Ovary (tissue), 7 donors: ENCODE measurements at regions not wholly inside any gene's neighbourhood (a gene's known extent, or its start where the extent isn't known, plus 50 kb on each side); places are given as distances from the start of the nearest gene placed in this dataset.

ENCODE experiments used
- DNase-seq, 5 donors: peaks; one replicate each; pipeline ENCODE4 v3.0.0-alpha.2; 2019 to 2020
- H3K27ac ChIP-seq, 2 donors: fragments of 200-600 bp; one replicate each; pipeline versions ENCODE4 v1.5.1 to v1.8.0; 2019 to 2022
- H3K27me3 ChIP-seq: fragments of 200-600 bp; one replicate; pipeline ENCODE4 v1.8.0; 2022
- H3K36me3 ChIP-seq: fragments of 200-600 bp; sonication (generic); one replicate; pipeline ENCODE4 v1.5.1; 2019
- H3K4me1 ChIP-seq: one replicate; pipeline ENCODE4 v1.8.1; 2013; ENCODE audit warnings: mild to moderate bottlenecking, moderate library complexity; ENCODE audit not compliant: insufficient read depth
- H3K4me3 ChIP-seq: fragments of 200-600 bp; sonication (generic); one replicate; pipeline ENCODE4 v1.5.1; 2017
- H3K9me3 ChIP-seq, 2 donors: fragments of 200-600 bp in 1 of 2; sonication (generic) in 1 of 2; one replicate each; pipeline versions ENCODE4 v1.5.1 to v1.8.1; 2013 to 2019; ENCODE audit warnings: mild to moderate bottlenecking in 1 of 2, moderate library complexity in 1 of 2
- EP300 ChIP-seq: sonication (generic); formaldehyde crosslinking; IDR thresholded peaks from one replicate; pipeline ENCODE4 v1.6.1; 2017; ENCODE audit warnings: antibody characterized with exemption
- POLR2A ChIP-seq: fragments of 450-650 bp; IDR thresholded peaks from one replicate; pipeline ENCODE4 v1.6.1; 2017; ENCODE audit warnings: antibody characterized with exemption, mild to moderate bottlenecking, moderate library complexity
- WGBS, 3 donors: extraction: QIAGEN DNeasy Blood & Tissue Kit in 1 of 3; methylation state at CpG; one replicate each; pipeline versions ENCODE4 v1.1.5 to v1.1.7; 2013 to 2017; 5-methylcytosine and 5-hydroxymethylcytosine counted together
- intact Hi-C, 4 donors: fragments of 100-400 bp; cut with DNase I; formaldehyde crosslinking; loops; one replicate each; pipeline versions ENCODE4 v1.11.0 to v1.15.1; 2022 to 2023
- TF ChIP-seq, protein P1 (sequence below), 3 donors: fragments of 450-650 bp in 2 of 3; fragments of 200-600 bp in 1 of 3; IDR thresholded peaks; one replicate each; pipeline versions ENCODE4 v1.5.1 to v1.8.0; 2016 to 2022; ENCODE audit warnings: antibody characterized with exemption in 3 of 3, mild to moderate bottlenecking in 1 of 3
- donor health status: DM: no; HTN: no; CAD: no; lungs with moderate emphysema.
- donor health status: DM: no; HTN: no; CAD: no.
- donor health status: Bipolar disorder and iron deficiency.
- donor health status: DM: no; HTN: no; CAD: no.
- donor health status: DM: yes; HTN: yes; CAD: no.

DNA sequence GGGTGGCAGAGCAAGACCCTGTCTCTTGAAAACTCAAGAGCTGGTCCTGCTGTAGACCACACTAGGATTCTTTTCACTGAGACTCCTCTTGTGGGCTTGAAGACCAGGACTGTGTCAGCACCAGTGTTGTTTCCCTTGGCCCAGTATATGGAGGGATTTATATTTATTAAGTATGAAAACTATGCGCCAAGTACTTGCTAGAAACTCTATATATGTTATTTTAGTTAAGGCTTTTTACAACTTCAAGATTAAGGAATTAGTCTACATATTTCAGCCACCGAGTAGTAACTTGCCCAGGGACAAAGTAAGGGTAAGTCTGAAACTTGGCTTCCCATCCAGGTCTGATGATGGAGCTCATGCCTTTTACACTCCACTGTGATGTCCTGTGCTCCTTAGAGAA lies 488.4 kb downstream of the PCNX1 start:
- no peak for DNase-seq
- no peaks in the 10 kb centered on the region for H3K9me3 ChIP-seq
- no peaks in the 10 kb centered on the region for H3K36me3 ChIP-seq
- 88 to 98% (median 98%) methylated on average over 2 of the region's 2 CpGs for WGBS, 3 donors
- no peaks in the 10 kb centered on the region for H3K27me3 ChIP-seq
- intact Hi-C loops, result no loop called here
- H3K27ac ChIP-seq, result no peak overlapping the region
- no peak overlapping the region for H3K4me3 ChIP-seq
- TF ChIP-seq EP300, result no peak
- TF ChIP-seq POLR2A, result no peak
- TF ChIP-seq, protein P1, sequence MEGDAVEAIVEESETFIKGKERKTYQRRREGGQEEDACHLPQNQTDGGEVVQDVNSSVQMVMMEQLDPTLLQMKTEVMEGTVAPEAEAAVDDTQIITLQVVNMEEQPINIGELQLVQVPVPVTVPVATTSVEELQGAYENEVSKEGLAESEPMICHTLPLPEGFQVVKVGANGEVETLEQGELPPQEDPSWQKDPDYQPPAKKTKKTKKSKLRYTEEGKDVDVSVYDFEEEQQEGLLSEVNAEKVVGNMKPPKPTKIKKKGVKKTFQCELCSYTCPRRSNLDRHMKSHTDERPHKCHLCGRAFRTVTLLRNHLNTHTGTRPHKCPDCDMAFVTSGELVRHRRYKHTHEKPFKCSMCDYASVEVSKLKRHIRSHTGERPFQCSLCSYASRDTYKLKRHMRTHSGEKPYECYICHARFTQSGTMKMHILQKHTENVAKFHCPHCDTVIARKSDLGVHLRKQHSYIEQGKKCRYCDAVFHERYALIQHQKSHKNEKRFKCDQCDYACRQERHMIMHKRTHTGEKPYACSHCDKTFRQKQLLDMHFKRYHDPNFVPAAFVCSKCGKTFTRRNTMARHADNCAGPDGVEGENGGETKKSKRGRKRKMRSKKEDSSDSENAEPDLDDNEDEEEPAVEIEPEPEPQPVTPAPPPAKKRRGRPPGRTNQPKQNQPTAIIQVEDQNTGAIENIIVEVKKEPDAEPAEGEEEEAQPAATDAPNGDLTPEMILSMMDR (IDR thresholded peaks at IDR 0.05), result no peak
- H3K4me1 ChIP-seq, result no peaks in the 10 kb centered on the region

DNA sequence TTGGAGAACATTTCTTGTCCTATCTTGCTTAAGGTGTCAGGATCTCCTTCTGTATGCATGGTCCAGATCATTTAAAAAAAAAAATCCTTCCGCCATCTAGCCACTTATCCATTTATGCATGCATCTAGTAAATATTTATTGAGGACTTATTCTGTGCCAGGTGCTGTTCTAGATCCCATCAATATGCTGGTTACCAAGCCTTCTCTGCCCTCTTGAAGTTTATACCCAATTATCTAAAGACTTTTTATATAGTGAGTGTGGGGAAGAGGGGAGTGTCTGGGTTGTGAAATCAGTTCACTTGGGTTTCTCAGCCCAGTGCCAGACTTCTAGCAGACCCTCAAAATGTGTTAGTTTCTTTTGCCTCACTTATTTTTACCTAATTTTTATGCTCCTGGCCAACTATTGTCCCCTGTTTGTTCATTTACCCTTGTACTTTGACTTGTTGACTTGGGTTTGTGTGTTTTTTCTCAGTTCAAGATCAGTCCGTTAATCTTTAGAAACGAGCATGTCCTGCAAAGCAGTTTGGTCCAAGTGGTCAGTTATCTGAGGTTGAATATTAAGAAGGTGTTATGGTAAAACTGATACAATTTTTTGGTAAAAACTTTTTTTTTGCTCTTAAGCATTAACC lies 488.9 kb downstream of the PCNX1 start:
- Histone ChIP-seq H3K36me3 (no peaks in the 10 kb centered on the region), H3K27ac (no peak overlapping the region), H3K9me3 (no peaks in the 10 kb centered on the region), H3K4me3 (no peak overlapping the region), H3K27me3 (no peaks in the 10 kb centered on the region), H3K4me1 (no peaks in the 10 kb centered on the region)
- intact Hi-C loops, result no loop called here
- WGBS, 3 donors, result 87 to 93% (median 91%) methylated on average over 3 of the region's 3 CpGs
- DNase-seq, result no peak
- TF ChIP-seq POLR2A (no peak), EP300 (no peak)
- TF ChIP-seq, protein P1 (IDR thresholded peaks at IDR 0.05), result no peak

DNA sequence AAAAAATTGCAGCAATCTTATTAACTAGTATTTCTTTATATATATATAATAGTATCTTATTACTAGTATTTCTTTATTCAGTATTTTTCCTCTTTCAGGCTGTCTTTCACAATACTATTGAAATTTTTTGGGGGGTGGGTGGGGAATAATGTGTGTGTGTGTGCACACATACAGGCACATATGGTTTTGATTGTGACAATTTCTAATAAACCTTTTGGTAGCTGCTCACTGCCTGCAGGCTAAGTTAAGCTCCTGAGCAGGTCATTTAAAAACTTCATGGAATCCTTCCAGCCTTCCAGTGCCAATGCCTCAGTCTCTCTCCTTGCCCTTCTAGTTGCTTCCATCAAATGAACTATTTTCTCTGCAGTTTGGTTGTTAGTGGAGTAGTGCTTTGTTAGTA lies 490.1 kb downstream of the PCNX1 start:
- no peak overlapping the region for H3K27ac ChIP-seq
- H3K4me3 ChIP-seq, result no peak overlapping the region
- H3K9me3 ChIP-seq, result no peaks in the 10 kb centered on the region
- DNase-seq, result no peak
- H3K27me3 ChIP-seq, result peaks cover 2% of the 10 kb centered on the region
- no peaks in the 10 kb centered on the region for H3K4me1 ChIP-seq
- intact Hi-C loops, result no loop called here
- no peaks in the 10 kb centered on the region for H3K36me3 ChIP-seq
- TF ChIP-seq EP300, result no peak
- TF ChIP-seq, protein P1 (IDR thresholded peaks at IDR 0.05), result no peak
- no peak for TF ChIP-seq POLR2A

DNA sequence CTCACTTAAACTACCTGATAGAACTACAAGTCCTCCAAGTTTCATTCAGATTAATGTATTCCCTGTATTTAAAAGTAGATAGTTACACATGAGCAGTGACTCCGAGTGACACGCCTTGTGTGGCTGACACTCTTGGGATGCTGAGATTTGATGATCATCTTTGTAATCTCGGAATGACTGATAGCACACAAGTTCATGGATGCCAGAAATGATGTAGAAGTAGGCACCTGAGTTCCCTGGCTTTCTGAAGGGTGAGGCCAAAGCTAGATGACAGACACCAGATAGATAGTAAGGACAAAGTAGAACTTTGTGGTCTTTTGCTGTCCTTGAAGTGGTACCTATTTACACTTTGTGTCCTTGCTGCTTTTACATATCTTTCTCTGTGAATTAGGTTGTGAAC lies 491.2 kb downstream of the PCNX1 start:
- Histone ChIP-seq H3K4me3 (no peak overlapping the region), H3K27ac (no peak overlapping the region), H3K27me3 (peaks cover 2% of the 10 kb centered on the region), H3K4me1 (no peaks in the 10 kb centered on the region), H3K36me3 (no peaks in the 10 kb centered on the region), H3K9me3 (no peaks in the 10 kb centered on the region)
- no peak for DNase-seq
- WGBS, 3 donors, result 84 to 96% (median 92%) methylated on average over 3 of the region's 3 CpGs
- TF ChIP-seq EP300 (no peak), POLR2A (no peak)
- TF ChIP-seq, protein P1 (IDR thresholded peaks at IDR 0.05), result no peak
- intact Hi-C loops, result no loop called here
